HL-60 (cell line): ENCODE measurements at regions not wholly inside any gene's neighbourhood (a gene's known extent, or its start where the extent isn't known, plus 50 kb on each side); places are given as distances from the start of the nearest gene placed in this dataset.

ENCODE experiments used
- DNase-seq, 2 experiments: peaks; one replicate each; pipeline ENCODE4 v3.0.0-alpha.2; 2010 to 2020; ENCODE audit warnings: low read depth in 1 of 2, low spot score in 1 of 2
- H3K27ac ChIP-seq: fragments of 250-450 bp; sonication (Bioruptor Pico); replicated peaks from 2 replicates; pipeline ENCODE4 v1.5.1; 2020; ENCODE audit warnings: mild to moderate bottlenecking, moderate library complexity
- H3K27me3 ChIP-seq: fragments of 250-450 bp; sonication (Bioruptor Pico); 2 replicates; pipeline ENCODE4 v1.5.1; 2021; ENCODE audit warnings: mild to moderate bottlenecking, moderate library complexity; ENCODE audit not compliant: insufficient read depth, poor library complexity, severe bottlenecking
- H3K4me3 ChIP-seq: replicated peaks from 2 replicates; pipeline ENCODE4 v1.5.1; 2011; ENCODE audit warnings: mild to moderate bottlenecking, control low read depth, low read length; ENCODE audit not compliant: insufficient read depth
- GABPA ChIP-seq: IDR thresholded peaks from 2 replicates; pipeline ENCODE4 v1.6.1; 2012; ENCODE audit warnings: low read depth
- POLR2AphosphoS5 ChIP-seq: IDR thresholded peaks from 2 replicates; pipeline ENCODE4 v1.6.1; 2012; ENCODE audit warnings: low read depth
- SPI1 ChIP-seq: IDR thresholded peaks from 2 replicates; pipeline ENCODE4 v1.6.1; 2012; ENCODE audit warnings: low read depth, mild to moderate bottlenecking, borderline replicate concordance
- TF ChIP-seq, protein P1 (sequence below): IDR thresholded peaks from one replicate; pipeline ENCODE4 v1.5.1; 2011; ENCODE audit warnings: low read length, control low read depth, inconsistent platforms; ENCODE audit not compliant: insufficient read depth
- TF ChIP-seq, protein P2 (sequence below): IDR thresholded peaks from 2 replicates; pipeline ENCODE4 v1.6.1; 2012; ENCODE audit warnings: low read depth; ENCODE audit not compliant: insufficient replicate concordance

DNA sequence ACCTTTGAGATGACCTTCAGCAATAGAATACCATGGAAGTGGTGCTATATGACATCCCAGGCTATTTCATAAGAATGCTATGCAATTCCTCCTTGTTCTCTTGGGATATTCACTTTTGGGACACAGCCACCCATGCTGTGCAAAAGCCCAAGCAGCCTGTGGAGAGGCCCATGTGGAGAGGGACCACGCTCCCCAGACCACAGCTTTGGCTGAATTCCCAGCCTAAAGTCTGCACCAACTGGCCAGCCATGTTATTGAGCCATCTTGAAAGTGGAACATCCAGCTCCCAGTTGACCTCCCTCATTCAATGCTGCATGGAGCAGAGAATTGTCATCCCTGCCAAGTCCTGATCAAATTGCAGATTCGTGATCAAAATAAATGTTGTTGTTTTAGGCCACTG lies 275.1 kb downstream of the SUDS3 start:
- DNase-seq, result no peak
- Histone ChIP-seq H3K4me3 (no peak overlapping the region), H3K27me3 (no peaks in the 10 kb centered on the region), H3K27ac (no peak overlapping the region)
- no peak for TF ChIP-seq SPI1

DNA sequence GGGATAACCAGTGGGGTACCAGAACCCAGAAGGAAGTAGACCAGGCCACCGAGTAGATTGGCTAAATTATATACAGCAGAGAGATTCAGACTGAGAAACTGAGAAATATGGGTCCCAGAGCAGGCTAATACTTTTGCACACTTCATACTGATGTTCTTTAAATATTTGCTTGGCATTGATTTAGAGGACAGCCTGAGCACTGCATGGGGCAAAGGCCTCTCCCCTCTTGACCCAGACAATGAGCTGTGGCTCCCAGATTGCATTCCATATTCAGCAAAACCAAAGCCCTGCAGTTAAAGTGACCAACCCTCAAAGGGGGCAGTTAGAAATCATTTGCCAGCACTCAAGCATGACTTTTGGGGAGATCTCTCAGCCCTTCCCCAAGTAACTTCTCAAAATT lies 279.2 kb downstream of the SUDS3 start:
- H3K4me3 ChIP-seq, result no peak overlapping the region
- no peak for DNase-seq
- H3K27ac ChIP-seq, result no peak overlapping the region
- no peaks in the 10 kb centered on the region for H3K27me3 ChIP-seq
- TF ChIP-seq GABPA (no peak), SPI1 (no peak), POLR2AphosphoS5 (no peak)
- TF ChIP-seq, protein P1, sequence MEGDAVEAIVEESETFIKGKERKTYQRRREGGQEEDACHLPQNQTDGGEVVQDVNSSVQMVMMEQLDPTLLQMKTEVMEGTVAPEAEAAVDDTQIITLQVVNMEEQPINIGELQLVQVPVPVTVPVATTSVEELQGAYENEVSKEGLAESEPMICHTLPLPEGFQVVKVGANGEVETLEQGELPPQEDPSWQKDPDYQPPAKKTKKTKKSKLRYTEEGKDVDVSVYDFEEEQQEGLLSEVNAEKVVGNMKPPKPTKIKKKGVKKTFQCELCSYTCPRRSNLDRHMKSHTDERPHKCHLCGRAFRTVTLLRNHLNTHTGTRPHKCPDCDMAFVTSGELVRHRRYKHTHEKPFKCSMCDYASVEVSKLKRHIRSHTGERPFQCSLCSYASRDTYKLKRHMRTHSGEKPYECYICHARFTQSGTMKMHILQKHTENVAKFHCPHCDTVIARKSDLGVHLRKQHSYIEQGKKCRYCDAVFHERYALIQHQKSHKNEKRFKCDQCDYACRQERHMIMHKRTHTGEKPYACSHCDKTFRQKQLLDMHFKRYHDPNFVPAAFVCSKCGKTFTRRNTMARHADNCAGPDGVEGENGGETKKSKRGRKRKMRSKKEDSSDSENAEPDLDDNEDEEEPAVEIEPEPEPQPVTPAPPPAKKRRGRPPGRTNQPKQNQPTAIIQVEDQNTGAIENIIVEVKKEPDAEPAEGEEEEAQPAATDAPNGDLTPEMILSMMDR, result no peak
- TF ChIP-seq, protein P2, sequence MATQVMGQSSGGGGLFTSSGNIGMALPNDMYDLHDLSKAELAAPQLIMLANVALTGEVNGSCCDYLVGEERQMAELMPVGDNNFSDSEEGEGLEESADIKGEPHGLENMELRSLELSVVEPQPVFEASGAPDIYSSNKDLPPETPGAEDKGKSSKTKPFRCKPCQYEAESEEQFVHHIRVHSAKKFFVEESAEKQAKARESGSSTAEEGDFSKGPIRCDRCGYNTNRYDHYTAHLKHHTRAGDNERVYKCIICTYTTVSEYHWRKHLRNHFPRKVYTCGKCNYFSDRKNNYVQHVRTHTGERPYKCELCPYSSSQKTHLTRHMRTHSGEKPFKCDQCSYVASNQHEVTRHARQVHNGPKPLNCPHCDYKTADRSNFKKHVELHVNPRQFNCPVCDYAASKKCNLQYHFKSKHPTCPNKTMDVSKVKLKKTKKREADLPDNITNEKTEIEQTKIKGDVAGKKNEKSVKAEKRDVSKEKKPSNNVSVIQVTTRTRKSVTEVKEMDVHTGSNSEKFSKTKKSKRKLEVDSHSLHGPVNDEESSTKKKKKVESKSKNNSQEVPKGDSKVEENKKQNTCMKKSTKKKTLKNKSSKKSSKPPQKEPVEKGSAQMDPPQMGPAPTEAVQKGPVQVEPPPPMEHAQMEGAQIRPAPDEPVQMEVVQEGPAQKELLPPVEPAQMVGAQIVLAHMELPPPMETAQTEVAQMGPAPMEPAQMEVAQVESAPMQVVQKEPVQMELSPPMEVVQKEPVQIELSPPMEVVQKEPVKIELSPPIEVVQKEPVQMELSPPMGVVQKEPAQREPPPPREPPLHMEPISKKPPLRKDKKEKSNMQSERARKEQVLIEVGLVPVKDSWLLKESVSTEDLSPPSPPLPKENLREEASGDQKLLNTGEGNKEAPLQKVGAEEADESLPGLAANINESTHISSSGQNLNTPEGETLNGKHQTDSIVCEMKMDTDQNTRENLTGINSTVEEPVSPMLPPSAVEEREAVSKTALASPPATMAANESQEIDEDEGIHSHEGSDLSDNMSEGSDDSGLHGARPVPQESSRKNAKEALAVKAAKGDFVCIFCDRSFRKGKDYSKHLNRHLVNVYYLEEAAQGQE, result no peak

DNA sequence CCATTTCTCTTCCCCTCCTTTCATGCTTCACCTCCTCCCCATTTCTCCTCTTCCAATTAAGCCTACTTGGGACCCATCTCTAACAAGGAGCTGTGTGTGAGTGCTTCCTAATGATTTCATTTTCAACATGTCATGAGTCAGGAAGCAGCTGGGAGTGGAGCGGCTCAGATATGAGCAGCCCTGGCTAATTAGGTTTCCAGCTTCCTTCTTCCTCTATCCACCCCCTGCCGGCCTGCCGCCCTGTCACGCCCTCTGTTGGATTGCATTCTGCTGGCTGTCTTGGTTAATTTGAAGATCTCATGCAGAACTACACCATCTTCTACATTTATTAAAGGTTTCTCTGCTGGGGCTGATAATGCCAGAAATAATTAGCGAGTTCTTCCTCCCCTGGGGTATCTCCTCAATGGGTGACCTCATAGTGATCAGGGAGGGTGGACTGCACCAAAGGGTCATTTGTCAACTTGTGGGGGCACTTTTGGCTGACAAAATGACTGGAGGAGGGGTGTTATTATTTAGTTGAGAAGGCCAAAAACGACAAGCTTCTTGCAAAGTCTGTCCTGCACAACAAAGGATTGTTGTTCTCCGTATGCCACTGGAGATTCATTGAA lies 300.9 kb upstream of the SRRM4 start:
- DNase-seq, result no peak
- no peak overlapping the region for H3K4me3 ChIP-seq
- H3K27ac ChIP-seq, result no peak overlapping the region
- H3K27me3 ChIP-seq, result no peaks in the 10 kb centered on the region
- TF ChIP-seq, protein P2, result no peak
- no peak for TF ChIP-seq POLR2AphosphoS5
- TF ChIP-seq, protein P1, result no peak
- no peak for TF ChIP-seq SPI1

DNA sequence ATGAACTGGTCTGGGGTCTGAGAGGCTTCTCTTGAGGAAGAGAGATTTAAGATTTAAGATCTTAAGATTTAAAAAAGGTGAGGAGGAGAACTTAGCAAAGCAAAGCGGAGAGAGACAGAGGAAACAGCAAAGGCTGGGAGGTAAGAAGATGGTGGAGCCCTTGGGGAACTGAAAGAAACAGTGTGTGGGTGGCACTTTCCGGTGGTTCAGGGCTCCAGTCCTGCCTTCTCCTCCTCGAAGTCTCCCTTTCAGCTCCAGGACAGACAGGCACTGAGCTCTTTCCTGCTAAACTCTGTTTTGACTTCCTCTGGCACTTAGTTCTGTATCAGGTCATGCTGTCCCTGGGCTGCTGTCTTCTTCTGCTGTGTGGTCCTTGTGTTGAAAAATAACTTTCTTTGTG lies 298.7 kb upstream of the SRRM4 start:
- no peak overlapping the region for H3K4me3 ChIP-seq
- H3K27me3 ChIP-seq, result no peaks in the 10 kb centered on the region
- no peak for TF ChIP-seq POLR2AphosphoS5
- no peak for DNase-seq
- no peak overlapping the region for H3K27ac ChIP-seq

DNA sequence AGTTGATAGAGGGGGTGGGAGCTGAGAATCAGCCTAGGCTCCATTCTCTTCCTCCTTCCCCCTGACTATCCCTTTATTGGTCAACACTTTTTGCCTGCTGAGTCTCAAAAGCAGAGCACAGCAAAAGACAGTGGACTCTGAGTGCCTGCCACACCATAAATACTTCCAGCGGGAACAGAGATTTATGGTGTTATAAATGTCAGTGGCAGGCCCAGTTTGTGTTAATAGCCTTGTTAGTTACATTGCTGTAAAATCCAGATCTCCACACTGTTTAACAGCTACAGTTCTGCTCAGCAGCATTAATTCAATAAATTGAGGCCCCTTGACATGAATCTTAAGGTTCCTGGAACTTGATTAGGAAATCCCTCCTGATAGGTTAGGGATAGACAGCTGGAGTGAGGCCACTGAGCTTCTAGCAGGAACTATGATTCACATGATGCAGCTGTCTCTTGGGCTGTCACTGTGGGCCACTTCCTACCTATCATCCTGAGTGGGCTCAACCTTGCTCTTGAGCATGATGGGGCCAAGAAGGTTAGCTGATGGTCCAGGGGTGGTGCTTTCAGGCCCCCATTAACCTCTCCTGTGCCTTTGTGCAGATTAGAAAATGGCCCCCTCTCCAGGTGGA lies 295.2 kb upstream of the SRRM4 start:
- no peaks in the 10 kb centered on the region for H3K27me3 ChIP-seq
- no peak for DNase-seq
- H3K27ac ChIP-seq, result no peak overlapping the region
- TF ChIP-seq, protein P2, result no peak
- TF ChIP-seq POLR2AphosphoS5, result no peak
- TF ChIP-seq, protein P1, result no peak
- TF ChIP-seq SPI1, result no peak
- no peak for TF ChIP-seq GABPA
- H3K4me3 ChIP-seq, result no peak overlapping the region
